Activated naive CD8-positive, alpha-beta T cell treated with anti-CD3 and anti-CD28 coated beads, Interleukin-2, amount 50 U/mL, for 24 hours (primary cell): ENCODE measurements at regions not wholly inside any gene's neighbourhood (a gene's known extent, or its start where the extent isn't known, plus 50 kb on each side); places are given as distances from the start of the nearest gene placed in this dataset.
"Not testable (repeated sequence)": the region's sequence is repeated elsewhere in the genome, so short reads cannot be mapped to it uniquely, and the experiment has no call there.

Source experiments
- ATAC-seq: fragments of 150-1000 bp; cut with Tn5 transposase; one replicate; pipeline ENCODE4 v1.10.0; 2021
- DNase-seq: peaks from one replicate; pipeline ENCODE4 v3.0.0; 2021
- H3K27ac Mint-ChIP-seq: one replicate; pipeline ENCODE4 v1.8.0; 2021; ENCODE audit warnings: mild to moderate bottlenecking, mixed read lengths
- H3K27me3 Mint-ChIP-seq: one replicate; pipeline ENCODE4 v1.8.0; 2021; ENCODE audit warnings: mixed read lengths
- H3K36me3 Mint-ChIP-seq: one replicate; pipeline ENCODE4 v1.8.0; 2021; ENCODE audit warnings: low read depth, mixed read lengths
- H3K4me1 Mint-ChIP-seq: one replicate; pipeline ENCODE4 v1.8.0; 2021; ENCODE audit warnings: mixed read lengths
- H3K4me3 Mint-ChIP-seq: one replicate; pipeline ENCODE4 v1.8.0; 2021; ENCODE audit warnings: mild to moderate bottlenecking, moderate library complexity, mixed read lengths
- H3K9me3 Mint-ChIP-seq: one replicate; pipeline ENCODE4 v1.8.0; 2021; ENCODE audit warnings: mixed read lengths

DNA sequence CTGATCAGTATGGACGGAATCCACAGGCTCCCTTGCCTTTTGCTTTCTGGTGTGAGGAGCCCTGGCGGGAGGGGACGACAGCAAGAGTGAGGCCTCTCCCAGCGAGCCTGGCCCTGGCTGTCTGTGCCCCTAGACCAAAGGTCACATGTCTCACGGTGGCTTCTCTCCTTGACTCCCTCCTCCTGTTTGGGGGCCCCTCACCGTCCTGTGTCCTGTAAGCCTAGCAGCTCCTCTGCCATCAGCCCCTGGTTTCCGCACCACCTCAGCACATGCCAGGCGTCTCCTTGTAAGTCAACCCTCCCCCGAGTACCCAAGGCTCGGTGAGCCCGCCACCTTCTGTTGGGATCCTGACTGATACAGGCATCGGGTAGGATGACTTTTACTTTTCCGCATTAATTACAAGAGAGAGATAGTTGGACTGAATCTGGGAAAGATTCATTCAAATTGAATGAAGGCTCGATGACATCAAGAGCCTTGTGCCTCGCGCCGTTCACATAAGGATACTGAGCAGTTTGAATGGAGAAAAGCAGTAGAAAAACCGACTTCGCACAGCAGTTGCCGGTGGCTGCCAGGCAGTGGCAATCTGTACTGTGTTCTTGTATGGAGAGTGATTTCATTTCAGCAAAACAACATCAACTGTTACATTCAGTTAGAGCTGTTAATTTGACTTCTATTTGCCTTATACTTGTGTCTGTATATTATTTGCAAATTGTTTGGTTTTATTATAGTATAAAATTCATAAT is 119.8 kb downstream of the XRCC2 start:
- Mint-ChIP-seq H3K4me1 (no peaks in the 10 kb centered on the region), H3K27ac (no peak overlapping the region), H3K27me3 (no peaks in the 10 kb centered on the region), H3K4me3 (no peak overlapping the region), H3K36me3 (no peaks in the 10 kb centered on the region), H3K9me3 (no peaks in the 10 kb centered on the region)
- DNase-seq = no peak
- no peak for ATAC-seq

DNA sequence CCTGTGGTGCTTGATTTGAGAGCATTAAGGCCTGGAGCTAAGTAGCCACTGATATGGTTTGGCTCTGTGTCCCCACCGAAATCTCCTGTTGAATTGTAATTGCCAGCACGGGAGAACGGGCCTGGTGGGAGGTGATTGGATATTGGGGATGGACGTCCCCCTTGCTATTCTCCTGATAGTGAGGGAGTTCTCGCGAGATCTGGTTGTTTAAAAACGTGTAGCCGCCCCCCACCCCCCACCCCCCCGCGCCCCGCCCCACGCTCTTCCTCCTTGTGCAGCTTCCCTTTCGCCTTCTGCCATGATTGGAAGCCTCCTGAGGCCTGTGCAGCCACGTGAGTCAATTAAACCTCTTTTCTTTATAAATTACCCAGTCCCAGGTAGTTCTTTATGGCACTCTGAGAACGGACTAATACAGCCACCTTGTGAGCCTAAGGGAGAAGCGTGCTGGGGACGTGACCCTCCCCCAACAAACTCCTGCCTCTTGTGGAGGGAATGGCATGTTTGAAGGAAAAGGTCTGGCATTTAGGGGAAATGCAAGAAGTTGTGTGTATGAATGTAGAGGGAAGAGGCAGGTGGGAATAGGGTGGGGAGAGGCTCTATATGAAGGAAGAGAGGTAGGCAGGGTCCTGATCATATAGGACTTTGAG is 118.0 kb upstream of the KMT2C start:
- Mint-ChIP-seq H3K9me3 (no peaks in the 10 kb centered on the region), H3K27ac (no peak overlapping the region), H3K4me1 (no peaks in the 10 kb centered on the region), H3K27me3 (no peaks in the 10 kb centered on the region), H3K4me3 (no peak overlapping the region), H3K36me3 (no peaks in the 10 kb centered on the region)
- ATAC-seq (no peak), DNase-seq (no peak)

DNA sequence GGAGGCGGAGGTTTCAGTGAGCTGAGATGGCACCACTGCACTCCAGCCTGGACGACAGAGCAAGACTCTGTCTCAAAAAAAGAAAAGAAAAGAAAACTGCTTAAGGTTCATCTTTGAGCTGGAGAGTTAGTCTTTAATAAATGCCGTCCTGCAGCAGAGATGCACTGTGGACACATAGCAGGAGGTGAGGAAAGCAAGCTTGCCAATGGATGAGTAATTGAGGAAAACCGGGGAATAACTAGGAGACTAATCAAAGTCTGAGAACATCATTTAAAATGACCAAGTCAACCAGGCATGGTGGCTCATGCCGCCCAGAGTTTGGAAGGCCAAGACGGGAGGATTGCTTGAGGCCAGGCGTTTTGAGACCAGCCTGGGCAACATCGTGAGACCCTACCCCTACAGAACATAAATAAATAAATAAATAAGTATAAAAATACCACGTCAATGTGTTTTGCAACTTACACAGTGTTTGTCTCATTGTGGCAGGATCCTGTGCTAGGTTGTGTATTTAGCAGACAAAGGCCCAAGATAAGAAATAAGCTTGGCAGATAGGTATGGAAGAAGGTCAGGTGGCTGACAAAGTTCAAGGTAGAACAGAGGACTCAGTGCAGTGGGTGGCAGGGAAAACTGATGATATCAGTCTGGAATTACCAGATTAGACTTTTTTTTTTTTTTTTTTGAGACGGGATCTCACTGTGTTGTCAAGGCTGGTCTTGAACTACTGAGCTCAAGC is 115.7 kb upstream of the KMT2C start:
- no peaks in the 10 kb centered on the region for H3K9me3 Mint-ChIP-seq
- H3K4me3 Mint-ChIP-seq = no peak overlapping the region
- H3K4me1 Mint-ChIP-seq = no peaks in the 10 kb centered on the region
- DNase-seq = no peak
- no peaks in the 10 kb centered on the region for H3K36me3 Mint-ChIP-seq
- no peaks in the 10 kb centered on the region for H3K27me3 Mint-ChIP-seq
- H3K27ac Mint-ChIP-seq = no peak overlapping the region
- ATAC-seq = no peak

DNA sequence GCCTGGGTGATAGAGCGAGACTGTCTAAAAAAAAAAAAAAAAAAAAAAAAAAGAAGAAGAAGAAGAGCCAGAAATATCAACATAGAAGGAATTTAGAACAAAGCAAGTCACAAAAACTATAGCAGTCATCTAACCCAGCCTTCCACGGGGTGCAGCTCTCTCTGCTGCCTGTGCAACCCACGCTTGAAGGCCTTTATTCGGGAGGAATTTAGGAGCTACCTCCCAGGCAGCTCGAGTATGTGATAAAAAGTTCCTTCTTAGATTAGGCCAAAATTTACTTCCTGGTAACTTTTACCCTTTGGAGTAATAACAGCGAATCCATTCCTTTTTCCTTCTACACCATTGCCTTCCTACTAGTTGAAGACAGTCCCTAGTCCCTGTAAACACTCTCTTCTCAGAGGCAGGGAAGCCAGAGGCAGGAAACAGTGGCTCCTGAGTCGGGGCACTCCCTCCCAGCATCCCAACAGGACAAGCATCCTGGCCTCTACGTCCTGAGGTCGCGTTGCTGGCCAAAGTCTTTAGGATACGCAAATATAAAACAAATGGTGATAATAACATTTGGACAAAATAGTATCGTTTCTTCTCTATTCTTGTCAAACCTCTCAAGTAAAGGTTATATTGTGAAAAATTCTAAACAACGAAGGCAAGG is 109.3 kb upstream of the KMT2C start:
- no peaks in the 10 kb centered on the region for H3K36me3 Mint-ChIP-seq
- no peak for ATAC-seq
- DNase-seq = no peak
- no peak overlapping the region for H3K27ac Mint-ChIP-seq
- no peaks in the 10 kb centered on the region for H3K4me1 Mint-ChIP-seq
- no peaks in the 10 kb centered on the region for H3K27me3 Mint-ChIP-seq
- no peak overlapping the region for H3K4me3 Mint-ChIP-seq
- H3K9me3 Mint-ChIP-seq = no peaks in the 10 kb centered on the region

DNA sequence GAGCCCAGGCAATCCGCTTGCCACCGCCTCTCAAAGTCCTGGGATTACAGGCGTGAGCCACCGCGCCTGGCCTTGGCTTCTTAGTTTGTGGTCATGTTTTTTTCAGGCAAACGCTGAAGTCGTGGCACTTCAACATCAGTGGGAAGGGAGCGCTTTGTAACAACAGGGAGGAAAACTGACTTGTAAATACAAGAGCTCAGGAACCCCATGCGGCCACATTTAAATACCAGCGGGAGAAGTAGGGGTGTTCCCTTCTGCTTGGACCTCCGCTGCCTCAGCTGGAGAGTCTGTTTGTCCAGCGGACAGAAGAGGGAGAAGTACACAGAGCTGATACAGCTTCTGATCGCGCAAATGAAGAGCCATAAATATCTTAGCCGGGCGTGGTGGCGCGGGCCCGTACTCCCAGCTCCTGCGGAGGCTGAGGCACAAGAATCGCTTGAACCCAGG is 108.7 kb upstream of the KMT2C start:
- H3K4me1 Mint-ChIP-seq = no peaks in the 10 kb centered on the region

DNA sequence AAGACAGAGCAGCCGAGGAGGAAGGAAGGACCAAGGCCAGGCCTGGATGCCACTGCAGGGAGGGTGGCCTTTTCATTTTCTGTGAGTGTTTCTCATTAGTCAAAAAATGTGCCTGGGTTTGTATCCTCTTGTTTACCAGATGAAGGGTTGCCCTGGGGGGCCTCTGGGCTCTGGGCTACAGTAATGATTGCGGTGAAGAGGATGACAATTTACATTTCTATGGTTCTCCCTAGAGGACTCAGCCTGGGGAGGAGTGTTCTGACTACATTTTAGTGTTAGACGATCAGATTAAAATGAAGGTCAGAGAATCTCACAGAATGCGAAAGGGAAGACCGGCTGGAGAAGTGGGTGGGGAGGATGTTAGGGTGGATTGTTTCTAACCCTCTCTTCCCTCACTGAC is 108.0 kb upstream of the KMT2C start:
- Mint-ChIP-seq H3K27me3 (no peaks in the 10 kb centered on the region), H3K36me3 (no peaks in the 10 kb centered on the region), H3K4me1 (no peaks in the 10 kb centered on the region), H3K27ac (no peak overlapping the region), H3K4me3 (no peak overlapping the region), H3K9me3 (no peaks in the 10 kb centered on the region)
- DNase-seq = no peak
- no peak for ATAC-seq

More for the DNA sequence above, 108.7 kb upstream of the KMT2C start:
- no peak for ATAC-seq
- H3K36me3 Mint-ChIP-seq = no peaks in the 10 kb centered on the region
- DNase-seq = no peak
- H3K27ac Mint-ChIP-seq = no peak overlapping the region
- no peaks in the 10 kb centered on the region for H3K27me3 Mint-ChIP-seq
- no peak overlapping the region for H3K4me3 Mint-ChIP-seq
- H3K9me3 Mint-ChIP-seq = no peaks in the 10 kb centered on the region

DNA sequence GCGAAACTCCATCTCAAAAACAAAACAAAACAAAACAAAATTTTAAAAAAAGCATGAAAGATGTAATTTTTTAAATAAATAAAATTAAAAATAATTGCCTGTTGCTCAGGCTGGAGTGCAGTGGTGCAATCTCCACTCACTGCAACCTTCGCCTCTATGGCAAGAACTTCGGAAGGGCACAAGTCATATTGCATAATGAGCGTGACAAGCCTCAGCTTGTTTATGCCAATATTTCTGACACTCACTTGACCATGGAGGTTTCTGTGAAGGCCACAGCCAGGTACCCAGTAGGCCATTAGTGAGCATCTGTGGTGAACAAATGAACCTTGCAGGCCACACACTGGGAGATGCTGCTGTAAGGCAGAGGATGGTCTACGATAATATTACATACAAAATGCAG is 106.1 kb upstream of the KMT2C start:
- no peaks in the 10 kb centered on the region for H3K4me1 Mint-ChIP-seq
- H3K27ac Mint-ChIP-seq = no peak overlapping the region
- no peak for ATAC-seq
- no peak for DNase-seq
- H3K36me3 Mint-ChIP-seq = no peaks in the 10 kb centered on the region
- H3K9me3 Mint-ChIP-seq = no peaks in the 10 kb centered on the region
- no peaks in the 10 kb centered on the region for H3K27me3 Mint-ChIP-seq
- H3K4me3 Mint-ChIP-seq = no peak overlapping the region

DNA sequence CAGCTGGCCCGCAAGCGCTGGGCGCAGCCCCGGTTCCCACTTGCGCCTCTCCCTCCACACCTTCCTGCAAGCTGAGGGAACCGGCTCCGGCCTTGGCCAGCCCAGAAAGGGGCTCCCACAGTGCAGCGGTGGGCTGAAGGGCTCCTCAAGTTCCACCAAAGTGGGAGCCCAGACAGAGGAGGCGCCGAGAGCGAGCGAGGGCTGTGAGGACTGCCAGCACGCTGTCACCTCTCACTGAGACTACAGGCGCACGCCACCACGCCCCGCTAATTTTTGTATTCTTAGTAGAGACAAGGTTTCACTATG is 103.3 kb upstream of the KMT2C start:
- H3K27ac Mint-ChIP-seq, H3K36me3 Mint-ChIP-seq, ATAC-seq, H3K9me3 Mint-ChIP-seq, H3K27me3 Mint-ChIP-seq, H3K4me1 Mint-ChIP-seq, H3K4me3 Mint-ChIP-seq, DNase-seq: not testable (repeated sequence)

DNA sequence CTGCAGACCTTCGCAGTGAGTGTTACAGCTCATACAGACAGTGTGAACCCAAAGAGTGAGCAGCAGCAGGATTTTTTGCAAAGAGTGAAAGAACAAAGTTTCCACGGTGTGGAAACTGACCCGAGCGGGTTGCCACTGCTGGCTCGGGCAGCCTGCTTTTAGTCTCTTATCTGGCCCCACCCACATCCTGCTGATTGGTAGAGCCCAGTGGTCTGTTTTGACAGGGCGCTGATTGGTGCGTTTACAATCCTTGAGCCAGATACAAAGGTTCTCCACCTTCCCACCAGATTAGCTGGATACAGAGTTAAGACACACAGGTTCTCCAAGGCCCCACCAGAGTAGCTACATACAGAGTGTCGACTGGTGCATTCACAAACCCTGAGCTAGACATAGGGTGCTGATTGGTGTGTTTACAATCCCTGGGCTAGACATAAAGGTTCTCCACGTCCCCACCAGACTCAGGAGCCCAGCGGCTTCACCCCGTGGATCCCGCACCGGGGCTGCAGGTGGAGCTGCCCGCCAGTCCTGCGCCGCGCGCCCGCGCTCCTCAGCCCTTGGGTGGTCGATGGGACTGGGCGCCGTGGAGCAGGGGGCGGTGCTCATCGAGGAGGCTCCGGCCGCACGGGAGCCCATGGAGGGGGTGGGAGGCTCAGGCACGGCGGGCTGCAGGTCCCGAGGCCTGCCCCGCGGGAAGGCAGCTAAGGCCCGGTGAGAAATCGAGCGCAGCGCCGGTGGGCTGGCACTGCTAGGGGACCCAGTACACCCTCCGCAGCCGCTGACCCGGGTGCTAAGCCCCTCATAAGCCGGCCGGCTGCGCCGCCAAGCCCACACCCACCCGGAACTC is 102.8 kb upstream of the KMT2C start:
- ATAC-seq, H3K27me3 Mint-ChIP-seq, H3K27ac Mint-ChIP-seq, H3K4me1 Mint-ChIP-seq, H3K36me3 Mint-ChIP-seq, H3K4me3 Mint-ChIP-seq, H3K9me3 Mint-ChIP-seq, DNase-seq: not testable (repeated sequence)

DNA sequence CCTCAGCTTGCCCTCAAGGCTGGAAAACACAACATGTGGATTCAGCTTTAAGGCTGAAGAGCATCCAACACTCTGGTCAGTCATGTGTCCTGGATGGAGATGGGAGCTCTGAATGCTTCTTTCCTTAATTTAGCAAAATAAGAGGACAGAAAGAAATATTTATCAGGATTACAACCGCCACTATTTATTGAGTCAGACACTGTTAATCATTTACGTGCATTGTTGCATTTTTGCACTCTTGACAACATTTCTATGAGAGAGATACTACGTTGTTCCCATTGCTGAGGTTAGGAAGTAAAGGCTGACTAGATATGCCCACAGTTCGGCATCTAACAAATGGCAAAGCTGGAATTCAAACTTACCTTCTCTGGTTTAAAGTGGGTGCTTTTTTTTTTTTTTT is 101.8 kb upstream of the KMT2C start:
- Mint-ChIP-seq H3K4me3 (no peak overlapping the region), H3K27ac (no peak overlapping the region), H3K9me3 (peaks cover 7% of the 10 kb centered on the region), H3K36me3 (no peaks in the 10 kb centered on the region), H3K27me3 (no peaks in the 10 kb centered on the region), H3K4me1 (no peaks in the 10 kb centered on the region)
- ATAC-seq (no peak), DNase-seq (no peak)

DNA sequence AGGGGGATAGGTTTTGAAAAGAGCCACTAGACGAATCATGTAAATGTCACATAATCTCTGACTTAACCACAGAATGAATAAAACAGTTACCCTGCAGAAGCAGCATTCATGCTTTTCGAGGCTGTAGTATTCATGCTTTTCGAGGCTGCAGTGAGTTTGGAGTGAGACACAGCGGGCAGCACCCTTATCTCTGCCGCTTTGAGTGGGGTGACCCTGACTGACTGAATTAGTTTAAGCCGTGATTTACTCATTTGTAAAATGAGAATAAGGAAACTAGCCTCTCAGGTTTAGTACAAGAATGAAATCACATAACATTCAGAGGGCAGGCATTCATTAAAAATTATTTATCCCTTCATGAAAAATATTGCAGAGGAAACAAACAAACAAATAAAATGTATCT is 92.8 kb upstream of the KMT2C start:
- DNase-seq (no peak), ATAC-seq (no peak)
- H3K4me1 Mint-ChIP-seq = no peaks in the 10 kb centered on the region
- H3K27ac Mint-ChIP-seq = no peak overlapping the region
- no peaks in the 10 kb centered on the region for H3K27me3 Mint-ChIP-seq
- H3K9me3 Mint-ChIP-seq = peaks cover under 1% of the 10 kb centered on the region
- H3K4me3 Mint-ChIP-seq = no peak overlapping the region
- H3K36me3 Mint-ChIP-seq = no peaks in the 10 kb centered on the region

DNA sequence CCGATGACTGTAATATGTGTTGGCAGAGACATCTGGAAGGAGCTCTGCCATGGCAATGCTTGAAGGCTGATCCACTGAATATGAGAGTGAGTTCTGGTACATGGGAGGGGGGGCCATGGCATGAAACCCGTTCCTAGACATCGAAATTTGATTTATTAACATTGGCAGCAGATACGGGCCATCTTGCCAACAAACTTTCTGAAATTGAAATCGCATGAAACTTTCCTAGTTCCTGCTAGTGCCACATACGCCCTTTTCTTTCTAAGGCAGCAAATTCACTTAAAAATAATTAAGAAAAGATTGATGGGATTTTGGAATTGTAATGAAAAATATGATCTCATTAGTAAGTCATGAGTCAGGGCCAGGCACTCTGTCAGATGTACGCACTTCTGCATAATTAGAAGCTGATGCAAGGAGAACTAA is 91.8 kb upstream of the KMT2C start:
- H3K4me1 Mint-ChIP-seq = no peaks in the 10 kb centered on the region
- DNase-seq (no peak), ATAC-seq (no peak)
- H3K36me3 Mint-ChIP-seq = no peaks in the 10 kb centered on the region
- no peak overlapping the region for H3K4me3 Mint-ChIP-seq
- H3K27me3 Mint-ChIP-seq = peaks cover 4% of the 10 kb centered on the region
- H3K27ac Mint-ChIP-seq = no peak overlapping the region
- H3K9me3 Mint-ChIP-seq = no peaks in the 10 kb centered on the region

DNA sequence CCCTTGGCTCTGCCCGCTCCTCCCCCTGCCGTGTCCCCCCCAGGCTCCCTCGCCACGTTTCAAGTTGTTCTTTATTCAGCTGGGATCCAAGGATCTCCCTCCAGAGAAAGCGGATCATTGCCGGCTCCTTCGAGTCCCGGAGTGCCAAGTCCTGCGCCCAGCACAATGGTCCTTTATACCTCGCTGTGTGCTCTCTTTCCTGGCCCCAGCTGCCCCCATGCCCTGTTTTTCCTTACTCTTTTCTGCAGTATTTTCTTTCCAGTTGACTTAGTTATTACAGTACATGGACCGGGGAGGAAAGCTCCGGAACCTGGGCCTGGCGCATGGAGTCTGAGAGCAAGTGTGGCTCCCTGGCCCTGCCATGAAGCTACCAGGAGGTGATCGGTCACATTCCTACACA is 88.1 kb upstream of the KMT2C start:
- Mint-ChIP-seq H3K9me3 (no peaks in the 10 kb centered on the region), H3K4me3 (no peak overlapping the region), H3K4me1 (no peaks in the 10 kb centered on the region), H3K36me3 (peaks cover 2% of the 10 kb centered on the region), H3K27me3 (peaks cover 12% of the 10 kb centered on the region), H3K27ac (no peak overlapping the region)
- DNase-seq (no peak), ATAC-seq (no peak)

DNA sequence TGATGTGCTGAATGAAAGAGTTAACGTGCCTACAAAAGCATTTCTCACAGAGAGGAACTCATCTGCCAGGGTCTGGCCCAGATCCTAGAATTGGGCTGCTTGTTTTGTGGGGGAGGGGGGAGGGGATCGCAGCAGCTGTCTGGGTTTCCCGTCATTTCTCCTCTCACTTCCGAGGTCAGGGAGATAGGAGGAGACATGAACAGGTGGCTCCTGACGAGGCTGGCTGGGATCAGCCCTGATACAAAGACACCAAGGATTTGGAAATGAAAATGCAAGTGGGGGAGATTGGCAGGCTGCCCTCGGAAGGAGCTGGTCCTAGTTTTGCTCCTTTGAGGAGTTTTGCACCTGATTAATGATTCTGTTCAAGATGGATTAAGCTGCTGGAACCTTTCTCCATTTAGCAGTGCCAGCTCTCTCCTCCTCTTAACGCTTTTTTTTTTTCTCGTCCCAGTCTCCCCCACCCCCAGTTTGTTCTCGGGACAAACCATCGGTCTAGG is 86.8 kb upstream of the KMT2C start:
- ATAC-seq (no peak), DNase-seq (no peak)
- Mint-ChIP-seq H3K27ac (no peak overlapping the region), H3K27me3 (peaks cover 12% of the 10 kb centered on the region), H3K36me3 (peaks cover 2% of the 10 kb centered on the region), H3K4me3 (no peak overlapping the region), H3K4me1 (no peaks in the 10 kb centered on the region), H3K9me3 (no peaks in the 10 kb centered on the region)
